Right atrium auricular region (tissue), 2 donors: ENCODE measurements at regions not wholly inside any gene's neighbourhood (a gene's known extent, or its start where the extent isn't known, plus 50 kb on each side); places are given as distances from the start of the nearest gene placed in this dataset.
A peak's percentile ranks its signal among the peaks of the same experiment; 100 is the strongest.

ENCODE experiments used
- DNase-seq: peaks from one replicate; pipeline ENCODE4 v3.0.0-alpha.2; 2019; ENCODE audit warnings: low spot score
- H3K27ac ChIP-seq, 2 donors: fragments of 200-600 bp; sonication (generic); 1 replicate in 1 of 2; 2 replicates in 1 of 2; pipeline ENCODE4 v1.5.1; 2016 to 2019
- H3K27me3 ChIP-seq, 2 donors: fragments of 200-600 bp; sonication (generic); one replicate each; pipeline versions ENCODE4 v1.5.1 to v1.6.0; 2017 to 2019
- H3K36me3 ChIP-seq: fragments of 200-600 bp; sonication (generic); one replicate; pipeline ENCODE4 v1.5.1; 2016
- H3K4me1 ChIP-seq, 2 donors: fragments of 200-600 bp; sonication (generic); one replicate each; pipeline versions ENCODE4 v1.5.1 to v1.6.0; 2017 to 2019
- H3K4me3 ChIP-seq, 2 donors: fragments of 200-600 bp; sonication (generic); 1 replicate in 1 of 2; 2 replicates in 1 of 2; pipeline ENCODE4 v1.5.1; 2017 to 2019; ENCODE audit warnings: mild to moderate bottlenecking in 1 of 2, moderate library complexity in 1 of 2
- H3K9me3 ChIP-seq, 2 donors: fragments of 200-600 bp; sonication (generic); one replicate each; pipeline ENCODE4 v1.5.1; 2019
- CTCF ChIP-seq, 2 donors: fragments of 200-600 bp; sonication (generic); IDR thresholded peaks; one replicate each; pipeline ENCODE4 v1.5.1; 2019; ENCODE audit warnings: antibody characterized with exemption in 2 of 2

- TF ChIP-seq CTCF (IDR thresholded peaks at IDR 0.05), result no peak
- Histone ChIP-seq H3K36me3 (no peaks in the 10 kb centered on the region), H3K27ac (peak overlapping the region; percentile 20 to 65), H3K4me1 (peaks cover 0 to 13% of the 10 kb centered on the region in 2 donors), H3K4me3 (no peak overlapping the region), H3K9me3 (no peaks in the 10 kb centered on the region), H3K27me3 (no peaks in the 10 kb centered on the region)
- no peak for DNase-seq
These were observed 55.9 kb upstream of the INPP5A start for GRCh38 chr10:132481690-132482089.

- Histone ChIP-seq H3K36me3 (no peaks in the 10 kb centered on the region), H3K27ac (peak overlapping the region; percentile 20 to 65), H3K9me3 (no peaks in the 10 kb centered on the region), H3K4me1 (peaks cover 0 to 13% of the 10 kb centered on the region in 2 donors), H3K4me3 (no peak overlapping the region), H3K27me3 (no peaks in the 10 kb centered on the region)
- no peak for DNase-seq
- no peak for TF ChIP-seq CTCF (IDR thresholded peaks at IDR 0.05)
These were observed 55.3 kb upstream of the INPP5A start for GRCh38 chr10:132482090-132482800.

- no peak for TF ChIP-seq CTCF (IDR thresholded peaks at IDR 0.05)
- Histone ChIP-seq H3K36me3 (no peaks in the 10 kb centered on the region), H3K27ac (no peak overlapping the region), H3K4me3 (no peak overlapping the region), H3K4me1 (peaks cover 0 to 13% of the 10 kb centered on the region in 2 donors), H3K9me3 (no peaks in the 10 kb centered on the region), H3K27me3 (no peaks in the 10 kb centered on the region)
- DNase-seq, result no peak
These were observed 54.2 kb upstream of the INPP5A start for GRCh38 chr10:132483394-132483793.

- H3K27me3 ChIP-seq, result no peaks in the 10 kb centered on the region
- H3K4me1 ChIP-seq, result peaks cover 0 to 13% of the 10 kb centered on the region in 2 donors
- H3K36me3 ChIP-seq, result no peaks in the 10 kb centered on the region
- H3K9me3 ChIP-seq, result no peaks in the 10 kb centered on the region
- no peak for TF ChIP-seq CTCF (IDR thresholded peaks at IDR 0.05)
- no peak overlapping the region for H3K4me3 ChIP-seq
- no peak for DNase-seq
- no peak overlapping the region for H3K27ac ChIP-seq
These were observed 52.7 kb upstream of the INPP5A start for GRCh38 chr10:132484922-132485321.

- Histone ChIP-seq H3K4me1 (peaks cover 0 to 13% of the 10 kb centered on the region in 2 donors), H3K4me3 (no peak overlapping the region), H3K27ac (no peak overlapping the region), H3K27me3 (no peaks in the 10 kb centered on the region), H3K9me3 (no peaks in the 10 kb centered on the region), H3K36me3 (no peaks in the 10 kb centered on the region)
- no peak for DNase-seq
- no peak for TF ChIP-seq CTCF (IDR thresholded peaks at IDR 0.05)
These were observed 52.2 kb upstream of the INPP5A start for GRCh38 chr10:132485391-132485790.
